ENCODE measurements at regions not wholly inside any gene's neighbourhood (a gene's known extent, or its start where the extent isn't known, plus 50 kb on each side); places are given as distances from the start of the nearest gene placed in this dataset.

DNA sequence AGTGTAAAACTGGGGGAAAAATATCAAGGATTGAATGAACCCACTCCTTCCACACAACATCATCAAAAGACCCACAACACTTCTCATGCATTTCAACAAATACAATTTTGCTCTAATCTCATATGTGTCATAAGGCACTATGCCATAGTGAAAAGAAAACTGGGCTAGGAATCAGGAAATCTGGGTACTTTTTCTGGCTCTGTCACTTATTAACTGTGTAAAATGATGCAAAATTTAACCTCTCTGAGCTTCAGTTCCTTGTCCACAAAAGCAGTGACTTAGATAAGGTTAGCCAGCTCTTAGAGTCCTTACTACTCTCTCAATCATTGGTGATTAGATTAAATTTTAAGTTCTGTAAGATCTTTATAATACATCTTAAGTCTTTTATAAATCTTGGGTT is 250.5 kb upstream of the SOX5 start:
- no peak for TF ChIP-seq TAF1 (IDR thresholded peaks at IDR 0.05; ENCODE audit: low read depth)
- TF ChIP-seq POLR2AphosphoS5 (IDR thresholded peaks at IDR 0.05): no peak
- TF ChIP-seq, protein P1, sequence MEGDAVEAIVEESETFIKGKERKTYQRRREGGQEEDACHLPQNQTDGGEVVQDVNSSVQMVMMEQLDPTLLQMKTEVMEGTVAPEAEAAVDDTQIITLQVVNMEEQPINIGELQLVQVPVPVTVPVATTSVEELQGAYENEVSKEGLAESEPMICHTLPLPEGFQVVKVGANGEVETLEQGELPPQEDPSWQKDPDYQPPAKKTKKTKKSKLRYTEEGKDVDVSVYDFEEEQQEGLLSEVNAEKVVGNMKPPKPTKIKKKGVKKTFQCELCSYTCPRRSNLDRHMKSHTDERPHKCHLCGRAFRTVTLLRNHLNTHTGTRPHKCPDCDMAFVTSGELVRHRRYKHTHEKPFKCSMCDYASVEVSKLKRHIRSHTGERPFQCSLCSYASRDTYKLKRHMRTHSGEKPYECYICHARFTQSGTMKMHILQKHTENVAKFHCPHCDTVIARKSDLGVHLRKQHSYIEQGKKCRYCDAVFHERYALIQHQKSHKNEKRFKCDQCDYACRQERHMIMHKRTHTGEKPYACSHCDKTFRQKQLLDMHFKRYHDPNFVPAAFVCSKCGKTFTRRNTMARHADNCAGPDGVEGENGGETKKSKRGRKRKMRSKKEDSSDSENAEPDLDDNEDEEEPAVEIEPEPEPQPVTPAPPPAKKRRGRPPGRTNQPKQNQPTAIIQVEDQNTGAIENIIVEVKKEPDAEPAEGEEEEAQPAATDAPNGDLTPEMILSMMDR (IDR thresholded peaks at IDR 0.05; ENCODE audit: poor library complexity, severe bottlenecking): no peak
